H1 (cell line): ENCODE measurements at regions not wholly inside any gene's neighbourhood (a gene's known extent, or its start where the extent isn't known, plus 50 kb on each side); places are given as distances from the start of the nearest gene placed in this dataset.
"Not testable (repeated sequence)": the region's sequence is repeated elsewhere in the genome, so short reads cannot be mapped to it uniquely, and the experiment has no call there.

Experiments used
- CTCF ChIA-PET: fragments of 300-600 bp; sonication (Branson Sonifier 250); formaldehyde crosslinking; loops from one replicate; lab custom pipeline; 2021; ENCODE audit not compliant: partially characterized antibody; lab: Charles Lee
- POLR2A ChIA-PET: fragments of 300-600 bp; sonication (Branson Sonifier 250); formaldehyde crosslinking; loops from one replicate; lab custom pipeline; 2021; ENCODE audit warnings: inconsistent platforms; ENCODE audit not compliant: partially characterized antibody; lab: Charles Lee
- DNase-seq, 2 experiments: peaks; one replicate each; pipeline versions ENCODE4 v3.0.0 to v3.0.0-alpha.2; 2010 to 2022; ENCODE audit warnings: low spot score in 2 of 2, low read depth in 1 of 2, mixed read lengths in 1 of 2
- FAIRE-seq: peaks from 2 replicates; lab custom pipeline; 2011; peaks lifted over from hg19 to GRCh38; lab: Jason Lieb, UNC
- H2AFZ ChIP-seq: 2 replicates; pipeline ENCODE4 v1.8.1; 2012; ENCODE audit warnings: low read length, inconsistent platforms
- H2AK5ac ChIP-seq: 2 replicates; pipeline ENCODE4 v1.6.1; 2013; ENCODE audit warnings: low read depth, low read length
- H2BK120ac ChIP-seq: replicated peaks from 2 replicates; pipeline ENCODE3; 2013; ENCODE audit warnings: low read depth, low read length, inconsistent platforms
- H2BK12ac ChIP-seq: 2 replicates; pipeline ENCODE4 v1.6.1; 2013; ENCODE audit warnings: low read depth, low read length
- H2BK15ac ChIP-seq: 2 replicates; pipeline ENCODE4 v1.6.1; 2013; ENCODE audit warnings: low read length
- H2BK20ac ChIP-seq: 2 replicates; pipeline ENCODE4 v1.6.1; 2013; ENCODE audit warnings: low read length
- H2BK5ac ChIP-seq: 2 replicates; pipeline ENCODE4 v1.6.1; 2013; ENCODE audit warnings: low read depth, low read length
- H3K14ac ChIP-seq: 2 replicates; pipeline ENCODE4 v1.6.1; 2013; ENCODE audit warnings: inconsistent platforms; ENCODE audit not compliant: insufficient read length
- H3K18ac ChIP-seq: 2 replicates; pipeline ENCODE4 v1.6.1; 2013; ENCODE audit warnings: low read length; ENCODE audit errors: extremely low read depth
- H3K23ac ChIP-seq: 2 replicates; pipeline ENCODE4 v1.6.1; 2013; ENCODE audit warnings: inconsistent platforms; ENCODE audit not compliant: insufficient read length
- H3K23me2 ChIP-seq: 2 replicates; pipeline ENCODE4 v1.6.1; 2013; ENCODE audit warnings: low read depth, low read length
- H3K27ac ChIP-seq: 2 replicates; pipeline ENCODE4 v1.6.1; 2011; ENCODE audit warnings: low read depth, low read length, inconsistent platforms
- H3K27me3 ChIP-seq, 4 experiments: replicated peaks in 1 of 4; 1 replicate in 1 of 4; 2 replicates in 3 of 4; pipeline versions ENCODE4 v1.6.1 to v1.8.1; 2011 to 2013; ENCODE audit warnings: low read length in 3 of 4, mild to moderate bottlenecking in 3 of 4, inconsistent platforms in 2 of 4, mixed read lengths in 2 of 4, moderate library complexity in 1 of 4; ENCODE audit not compliant: control insufficient read depth in 3 of 4, insufficient read depth in 3 of 4; ENCODE audit errors: extremely low read depth in 1 of 4
- H3K36me3 ChIP-seq, 4 experiments: 2 replicates each; pipeline versions ENCODE4 v1.6.1 to v1.8.1; 2011 to 2013; ENCODE audit warnings: mild to moderate bottlenecking in 4 of 4, low read length in 3 of 4, moderate library complexity in 2 of 4, control low read depth in 1 of 4, inconsistent platforms in 1 of 4; ENCODE audit not compliant: insufficient read depth in 4 of 4, control insufficient read depth in 2 of 4
- H3K4ac ChIP-seq: replicated peaks from 2 replicates; pipeline ENCODE3; 2013; ENCODE audit warnings: low read length, low read depth, mixed read lengths, inconsistent platforms; ENCODE audit not compliant: insufficient read length
- H3K4me1 ChIP-seq, 4 experiments: replicated peaks in 1 of 4; 1 replicate in 1 of 4; 2 replicates in 3 of 4; pipeline versions ENCODE4 v1.6.1 to v1.8.1; 2011 to 2013; ENCODE audit warnings: low read length in 3 of 4, inconsistent platforms in 2 of 4, mixed read lengths in 1 of 4; ENCODE audit not compliant: insufficient read depth in 4 of 4, control insufficient read depth in 3 of 4
- H3K4me2 ChIP-seq, 2 experiments: 2 replicates each; pipeline versions ENCODE4 v1.6.1 to v1.8.1; 2011 to 2013; ENCODE audit warnings: low read depth in 2 of 2, low read length in 2 of 2, control low read depth in 1 of 2, inconsistent platforms in 1 of 2, mild to moderate bottlenecking in 1 of 2; ENCODE audit not compliant: insufficient read depth in 1 of 2
- H3K4me3 ChIP-seq, 4 experiments: fragments of 200-600, 300-600 bp in 1 of 4; sonication (generic), shearing (Covaris generic), sonication (Bioruptor Twin) in 1 of 4; 2 replicates each; pipeline versions ENCODE4 v1.5.1 to v1.8.1; 2011 to 2016; ENCODE audit warnings: low read length in 4 of 4, low read depth in 3 of 4, control low read depth in 2 of 4, inconsistent platforms in 2 of 4, mild to moderate bottlenecking in 2 of 4, mixed read lengths in 1 of 4, moderate library complexity in 1 of 4; ENCODE audit not compliant: insufficient read depth in 2 of 4; ENCODE audit errors: extremely low read depth in 1 of 4
- H3K56ac ChIP-seq: replicated peaks from 2 replicates; pipeline ENCODE3; 2013; ENCODE audit warnings: low read depth, mild to moderate bottlenecking, mixed read lengths, low read length, inconsistent platforms; ENCODE audit not compliant: insufficient read length
- H3K79me1 ChIP-seq: 2 replicates; pipeline ENCODE4 v1.6.1; 2013; ENCODE audit warnings: low read depth, low read length, control low read depth
- H3K79me2 ChIP-seq, 2 experiments: 2 replicates each; pipeline versions ENCODE4 v1.6.1 to v1.8.1; 2012 to 2013; ENCODE audit warnings: low read length in 2 of 2, mild to moderate bottlenecking in 2 of 2, inconsistent platforms in 1 of 2; ENCODE audit not compliant: insufficient read depth in 2 of 2, control insufficient read depth in 1 of 2
- H3K9ac ChIP-seq, 4 experiments: replicated peaks in 1 of 4; 1 replicate in 1 of 4; 2 replicates in 3 of 4; pipeline versions ENCODE4 v1.6.1 to v1.8.1; 2011 to 2013; ENCODE audit warnings: low read depth in 3 of 4, low read length in 3 of 4, control low read depth in 2 of 4, mild to moderate bottlenecking in 2 of 4, moderate library complexity in 2 of 4, inconsistent platforms in 1 of 4; ENCODE audit errors: extremely low read depth in 1 of 4
- H3K9me3 ChIP-seq, 2 experiments: 2 replicates each; pipeline versions ENCODE4 v1.6.1 to v1.8.1; 2012 to 2013; ENCODE audit warnings: mild to moderate bottlenecking in 2 of 2, moderate library complexity in 2 of 2, control low read depth in 1 of 2, inconsistent platforms in 1 of 2, low read depth in 1 of 2, low read length in 1 of 2, mixed read lengths in 1 of 2; ENCODE audit not compliant: insufficient read depth in 2 of 2
- H4K20me1 ChIP-seq, 2 experiments: replicated peaks in 1 of 2; 2 replicates each; pipeline versions ENCODE3 to v1.8.1; 2011 to 2013; ENCODE audit warnings: inconsistent platforms in 2 of 2, low read length in 2 of 2, mild to moderate bottlenecking in 1 of 2; ENCODE audit not compliant: insufficient read depth in 2 of 2, control insufficient read depth in 1 of 2
- H4K5ac ChIP-seq: 2 replicates; pipeline ENCODE4 v1.6.1; 2013; ENCODE audit warnings: low read length, low read depth, mixed read lengths, inconsistent platforms; ENCODE audit not compliant: insufficient read length
- H4K8ac ChIP-seq: 2 replicates; pipeline ENCODE4 v1.8.0; 2013; ENCODE audit warnings: mild to moderate bottlenecking, moderate library complexity, low read length, inconsistent platforms; ENCODE audit not compliant: insufficient read depth; ENCODE audit errors: extremely low read depth
- H4K91ac ChIP-seq: replicated peaks from 2 replicates; pipeline ENCODE3; 2013; ENCODE audit warnings: low read length, mixed read lengths, inconsistent platforms; ENCODE audit not compliant: insufficient read length
- CTCF ChIP-seq, 3 experiments: IDR thresholded peaks; 1 replicate in 2 of 3; 2 replicates in 1 of 3; pipeline versions ENCODE4 v1.5.1 to v1.6.1; 2011; ENCODE audit warnings: low read length in 3 of 3, mild to moderate bottlenecking in 3 of 3, inconsistent platforms in 2 of 3, low read depth in 1 of 3, moderate library complexity in 1 of 3; ENCODE audit not compliant: insufficient read depth in 1 of 3; ENCODE audit errors: control extremely low read depth in 1 of 3
- RAD21 ChIP-seq, 2 experiments: IDR thresholded peaks in 1 of 2; conservative IDR thresholded peaks in 1 of 2; 2 replicates each; pipeline ENCODE4 v1.6.1; 2011; ENCODE audit warnings: low read depth in 2 of 2, low read length in 2 of 2, improper control_type of control experiment in 1 of 2, inconsistent platforms in 1 of 2, mild to moderate bottlenecking in 1 of 2, moderate library complexity in 1 of 2
- WGBS, 2 experiments: shearing (Covaris generic) in 1 of 2; methylation state at CpG; one replicate each; pipeline versions ENCODE4 v1.1.6 to v1.1.7; 2013 to 2015; ENCODE audit warnings: low lambda C conversion rate in 2 of 2, mixed read lengths in 2 of 2, inconsistent platforms in 1 of 2, low coverage in 1 of 2, missing lambda C conversion rate in 1 of 2; ENCODE audit not compliant: insufficient replicate concordance in 2 of 2, insufficient coverage in 1 of 2, insufficient read length in 1 of 2; ENCODE audit errors: extremely low coverage in 1 of 2, missing lambda C conversion rate in 1 of 2; 5-methylcytosine and 5-hydroxymethylcytosine counted together

GRCh38 chr9:104394901-104395300, 109.2 kb upstream of the OR13F1 start:
- POLR2A ChIA-PET, H3K4me1 ChIP-seq: not testable (repeated sequence)
- CTCF ChIA-PET, result interaction anchor here (0.6 to 1.2 kb wide), 3 partner anchors 29 to 219 kb away, joined by 3 to 4 read pairs (median 3); no protein-coding TSS in a partner anchor

More at GRCh38 chr9:104394901-104395300, 109.2 kb upstream of the OR13F1 start:
- H3K23me2 ChIP-seq, H4K5ac ChIP-seq, H3K36me3 ChIP-seq, H4K91ac ChIP-seq, H3K56ac ChIP-seq, H3K14ac ChIP-seq, H3K27ac ChIP-seq, H2BK15ac ChIP-seq, FAIRE-seq, H2BK120ac ChIP-seq, H3K9ac ChIP-seq, H3K4me3 ChIP-seq, H3K4me2 ChIP-seq, H3K27me3 ChIP-seq, H3K79me2 ChIP-seq, H2BK20ac ChIP-seq, H3K9me3 ChIP-seq, H3K4ac ChIP-seq, H2AFZ ChIP-seq, H4K20me1 ChIP-seq, H4K8ac ChIP-seq, H2AK5ac ChIP-seq, H2BK5ac ChIP-seq, H3K79me1 ChIP-seq, H3K18ac ChIP-seq, H2BK12ac ChIP-seq: not testable (repeated sequence)
- 32% methylated on average over 10 of the region's 10 CpGs; no CpG with 5 or more reads in 1 of the 2 experiments for WGBS, 2 experiments
- peak in 1 of 2 experiments; percentile 72 for DNase-seq
- TF ChIP-seq RAD21 (IDR thresholded peaks at IDR 0.05 in 1 of 2, conservative IDR thresholded peaks at IDR 0.05 in 1 of 2; ENCODE audit: low read depth in 2 of 2, low read length in 2 of 2) (peak; percentile 47 to 49), CTCF (IDR thresholded peaks at IDR 0.05; ENCODE audit: control extremely low read depth in 1 of 3, insufficient read depth in 1 of 3, low read depth in 1 of 3, low read length in 3 of 3) (peak; percentile 4 to 43 (median 27); a peak in 3 of 4 replicates)
- TF ChIP-seq, all 59 proteins: peak for 2; not testable (repeated sequence) for 57
- not testable (repeated sequence) for H3K23ac ChIP-seq
